DOHH2 (cell line): ENCODE measurements at regions not wholly inside any gene's neighbourhood (a gene's known extent, or its start where the extent isn't known, plus 50 kb on each side); places are given as distances from the start of the nearest gene placed in this dataset.

ENCODE experiments used
- EZH2phosphoT487 ChIP-seq: fragments of 200-600 bp; sonication (generic); IDR thresholded peaks from 2 replicates; pipeline ENCODE4 v1.6.1; 2017; ENCODE audit warnings: borderline replicate concordance, mild to moderate bottlenecking, antibody characterized with exemption, low read length, moderate library complexity, mixed read lengths
- TF ChIP-seq, protein P1 (sequence below): fragments of 200-600 bp; sonication (generic); IDR thresholded peaks from one replicate; pipeline ENCODE4 v1.5.1; 2014; ENCODE audit warnings: antibody characterized with exemption, mild to moderate bottlenecking, low read depth, low read length; ENCODE audit not compliant: poor library complexity, severe bottlenecking

DNA sequence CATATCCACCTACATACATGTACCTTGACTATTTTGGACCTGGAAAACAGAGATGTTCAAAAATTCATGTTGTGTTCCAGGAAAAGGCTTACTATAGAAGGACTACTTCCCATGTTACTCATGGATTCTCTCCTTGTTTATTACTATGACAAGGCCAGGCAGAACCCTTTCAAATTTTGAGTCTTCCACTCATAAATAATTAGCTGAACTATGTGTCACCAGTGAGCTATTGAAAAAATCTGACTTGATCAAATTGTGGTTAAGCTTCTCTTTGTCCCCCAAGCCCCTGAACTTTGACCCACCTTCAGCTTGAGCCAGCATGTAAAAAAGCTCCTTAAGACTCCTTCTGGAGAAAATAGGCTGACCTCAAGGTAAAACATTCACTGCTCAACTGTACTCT lies 1142.8 kb upstream of the EYS start:
- no peak for TF ChIP-seq EZH2phosphoT487
- TF ChIP-seq, protein P1, sequence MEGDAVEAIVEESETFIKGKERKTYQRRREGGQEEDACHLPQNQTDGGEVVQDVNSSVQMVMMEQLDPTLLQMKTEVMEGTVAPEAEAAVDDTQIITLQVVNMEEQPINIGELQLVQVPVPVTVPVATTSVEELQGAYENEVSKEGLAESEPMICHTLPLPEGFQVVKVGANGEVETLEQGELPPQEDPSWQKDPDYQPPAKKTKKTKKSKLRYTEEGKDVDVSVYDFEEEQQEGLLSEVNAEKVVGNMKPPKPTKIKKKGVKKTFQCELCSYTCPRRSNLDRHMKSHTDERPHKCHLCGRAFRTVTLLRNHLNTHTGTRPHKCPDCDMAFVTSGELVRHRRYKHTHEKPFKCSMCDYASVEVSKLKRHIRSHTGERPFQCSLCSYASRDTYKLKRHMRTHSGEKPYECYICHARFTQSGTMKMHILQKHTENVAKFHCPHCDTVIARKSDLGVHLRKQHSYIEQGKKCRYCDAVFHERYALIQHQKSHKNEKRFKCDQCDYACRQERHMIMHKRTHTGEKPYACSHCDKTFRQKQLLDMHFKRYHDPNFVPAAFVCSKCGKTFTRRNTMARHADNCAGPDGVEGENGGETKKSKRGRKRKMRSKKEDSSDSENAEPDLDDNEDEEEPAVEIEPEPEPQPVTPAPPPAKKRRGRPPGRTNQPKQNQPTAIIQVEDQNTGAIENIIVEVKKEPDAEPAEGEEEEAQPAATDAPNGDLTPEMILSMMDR, result no peak
